Epithelial cell of prostate (primary cell): ENCODE measurements at regions not wholly inside any gene's neighbourhood (a gene's known extent, or its start where the extent isn't known, plus 50 kb on each side); places are given as distances from the start of the nearest gene placed in this dataset.
"Not testable (repeated sequence)": the region's sequence is repeated elsewhere in the genome, so short reads cannot be mapped to it uniquely, and the experiment has no call there.

Experiments
- DNase-seq: peaks from one replicate; pipeline ENCODE4 v3.0.0-alpha.2; 2011; ENCODE audit warnings: low read depth, low spot score
- H3K27ac ChIP-seq: fragments of 450-650 bp; 2 replicates; pipeline ENCODE4 v1.5.1; 2017; ENCODE audit warnings: mild to moderate bottlenecking

GRCh38 chr15:62901087-62901486, 141.5 kb upstream of the TPM1 start:
- H3K27ac ChIP-seq, result no peak overlapping the region
- DNase-seq, result no peak

- DNase-seq, result no peak
- H3K27ac ChIP-seq, result no peak overlapping the region
These were observed 140.5 kb upstream of the TPM1 start for GRCh38 chr15:62901909-62902546.

GRCh38 chr15:62902821-62903220, 139.7 kb upstream of the TPM1 start:
- DNase-seq, result no peak
- no peak overlapping the region for H3K27ac ChIP-seq

- no peak overlapping the region for H3K27ac ChIP-seq
- no peak for DNase-seq
These were observed 139.1 kb upstream of the TPM1 start for GRCh38 chr15:62903437-62903836.

- no peak overlapping the region for H3K27ac ChIP-seq
- no peak for DNase-seq
These were observed 138.3 kb upstream of the TPM1 start for GRCh38 chr15:62904041-62904910.

- H3K27ac ChIP-seq, result no peak overlapping the region
- DNase-seq, result no peak
These were observed 135.9 kb upstream of the TPM1 start for GRCh38 chr15:62906627-62907026.

- no peak overlapping the region for H3K27ac ChIP-seq
- DNase-seq, result no peak
These were observed 135.3 kb upstream of the TPM1 start for GRCh38 chr15:62907275-62907674.

GRCh38 chr15:62908341-62908740, 134.2 kb upstream of the TPM1 start:
- DNase-seq, H3K27ac ChIP-seq: not testable (repeated sequence)

- no peak overlapping the region for H3K27ac ChIP-seq
- DNase-seq, result no peak
These were observed 133.3 kb upstream of the TPM1 start for GRCh38 chr15:62909257-62909656.

GRCh38 chr15:62912282-62912681, 130.3 kb upstream of the TPM1 start:
- no peak overlapping the region for H3K27ac ChIP-seq
- no peak for DNase-seq

- DNase-seq, result no peak
- H3K27ac ChIP-seq, result no peak overlapping the region
These were observed 129.7 kb upstream of the TPM1 start for GRCh38 chr15:62912808-62913207.

GRCh38 chr15:62913246-62913645, 129.3 kb upstream of the TPM1 start:
- no peak overlapping the region for H3K27ac ChIP-seq
- DNase-seq, result no peak

- DNase-seq, result no peak
- no peak overlapping the region for H3K27ac ChIP-seq
These were observed 128.0 kb upstream of the TPM1 start for GRCh38 chr15:62914461-62915079.

GRCh38 chr15:62920682-62921502, 121.7 kb upstream of the TPM1 start:
- H3K27ac ChIP-seq, result no peak overlapping the region
- DNase-seq, result no peak

- DNase-seq, result no peak
- no peak overlapping the region for H3K27ac ChIP-seq
These were observed 120.0 kb upstream of the TPM1 start for GRCh38 chr15:62922514-62922913.

GRCh38 chr15:62925875-62926274, 116.7 kb upstream of the TPM1 start:
- DNase-seq, result no peak
- no peak overlapping the region for H3K27ac ChIP-seq

GRCh38 chr15:62927196-62927595, 115.4 kb upstream of the TPM1 start:
- no peak for DNase-seq
- H3K27ac ChIP-seq, result peak overlapping the region; percentile 96

- DNase-seq, result no peak
- H3K27ac ChIP-seq, result peak overlapping the region; percentile 96
These were observed 114.7 kb upstream of the TPM1 start for GRCh38 chr15:62927836-62928235.

GRCh38 chr15:62928242-62928999, 114.1 kb upstream of the TPM1 start:
- peak; percentile 90 for DNase-seq
- H3K27ac ChIP-seq, result peak overlapping the region; percentile 96

GRCh38 chr15:62929000-62929357, 113.6 kb upstream of the TPM1 start:
- peak; percentile 90 for DNase-seq
- peak overlapping the region; percentile 96 for H3K27ac ChIP-seq
